ENCODE measurements at regions not wholly inside any gene's neighbourhood (a gene's known extent, or its start where the extent isn't known, plus 50 kb on each side); places are given as distances from the start of the nearest gene placed in this dataset.

DNA sequence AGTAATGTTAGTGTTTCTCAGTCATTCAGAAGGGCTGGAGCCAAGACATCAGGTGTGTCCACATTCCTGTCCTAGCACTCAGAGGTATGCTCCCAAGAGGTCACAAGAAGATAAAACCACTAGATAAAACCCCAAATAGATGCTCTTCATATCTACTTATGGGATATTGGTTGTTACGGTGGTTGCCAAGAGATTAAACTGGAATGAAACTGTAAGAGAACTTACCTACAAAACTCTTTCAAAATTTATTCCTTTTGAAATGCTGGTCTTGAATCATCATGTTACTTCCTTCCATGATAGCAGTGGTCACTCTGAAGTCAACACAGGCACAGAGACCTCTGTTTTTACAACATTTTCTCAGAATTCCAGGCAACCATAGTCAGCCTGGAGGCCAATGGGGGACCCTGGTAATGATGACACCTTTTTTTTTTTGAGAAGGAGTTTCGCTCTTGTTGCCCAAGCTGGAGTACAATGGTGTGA, 122.4 kb upstream of the WSCD1 start:
- Histone ChIP-seq H3K4me1 (ENCODE audit: insufficient read depth, low read length) (no peaks in the 10 kb centered on the region), H3K27me3 (ENCODE audit: insufficient read depth, low read length) (no peaks in the 10 kb centered on the region), H2BK120ac (ENCODE audit: low read depth, low read length, poor library complexity, severe bottlenecking) (no peak overlapping the region), H3K23ac (ENCODE audit: insufficient read length, low read depth, low read length) (no peak overlapping the region), H2BK15ac (ENCODE audit: low read depth, low read length) (no peak overlapping the region), H4K8ac (replicated peaks; ENCODE audit: insufficient read length, low read depth, low read length) (no peak overlapping the region), H2BK5ac (ENCODE audit: insufficient read length, low read length) (no peak overlapping the region), H3K27ac (ENCODE audit: insufficient read length, low read depth, low read length) (no peak overlapping the region), H3K79me2 (ENCODE audit: insufficient read depth, low read length) (no peaks in the 10 kb centered on the region), H3K23me2 (ENCODE audit: insufficient read length, low read depth, low read length, poor library complexity, severe bottlenecking) (no peaks in the 10 kb centered on the region), H2BK12ac (ENCODE audit: insufficient read length, low read depth, low read length) (no peak overlapping the region), H4K20me1 (ENCODE audit: control insufficient read depth, insufficient read depth, insufficient read length) (no peaks in the 10 kb centered on the region), H3T11ph (ENCODE audit: low read length) (no peak overlapping the region), H3K9me3 (ENCODE audit: control insufficient read depth, low read depth, low read length) (peaks cover 14% of the 10 kb centered on the region), H3K79me1 (ENCODE audit: insufficient read depth, low read depth, low read length, poor library complexity, severe bottlenecking) (no peaks in the 10 kb centered on the region), H3K9ac (ENCODE audit: extremely low read depth, insufficient read length, low read length) (no peak overlapping the region), H2AK5ac (ENCODE audit: insufficient read length, low read length) (no peak overlapping the region), H4K5ac (ENCODE audit: insufficient read length, low read depth, low read length) (no peak overlapping the region), H3K56ac (ENCODE audit: insufficient read length, low read depth, low read length) (no peak overlapping the region), H2BK20ac (ENCODE audit: low read depth, low read length, poor library complexity, severe bottlenecking) (no peak overlapping the region), H3K18ac (ENCODE audit: insufficient read length, low read depth, low read length) (no peak overlapping the region), H4K91ac (ENCODE audit: insufficient read length, low read depth, low read length) (no peak overlapping the region), H3K4me2 (ENCODE audit: insufficient read depth, insufficient read length, low read length) (no peak overlapping the region), H3K4ac (ENCODE audit: low read depth, low read length) (no peak overlapping the region), H2AFZ (ENCODE audit: low read length) (no peak overlapping the region), H3K14ac (ENCODE audit: insufficient read depth, low read length) (no peak overlapping the region)
- TF ChIP-seq, protein P1, sequence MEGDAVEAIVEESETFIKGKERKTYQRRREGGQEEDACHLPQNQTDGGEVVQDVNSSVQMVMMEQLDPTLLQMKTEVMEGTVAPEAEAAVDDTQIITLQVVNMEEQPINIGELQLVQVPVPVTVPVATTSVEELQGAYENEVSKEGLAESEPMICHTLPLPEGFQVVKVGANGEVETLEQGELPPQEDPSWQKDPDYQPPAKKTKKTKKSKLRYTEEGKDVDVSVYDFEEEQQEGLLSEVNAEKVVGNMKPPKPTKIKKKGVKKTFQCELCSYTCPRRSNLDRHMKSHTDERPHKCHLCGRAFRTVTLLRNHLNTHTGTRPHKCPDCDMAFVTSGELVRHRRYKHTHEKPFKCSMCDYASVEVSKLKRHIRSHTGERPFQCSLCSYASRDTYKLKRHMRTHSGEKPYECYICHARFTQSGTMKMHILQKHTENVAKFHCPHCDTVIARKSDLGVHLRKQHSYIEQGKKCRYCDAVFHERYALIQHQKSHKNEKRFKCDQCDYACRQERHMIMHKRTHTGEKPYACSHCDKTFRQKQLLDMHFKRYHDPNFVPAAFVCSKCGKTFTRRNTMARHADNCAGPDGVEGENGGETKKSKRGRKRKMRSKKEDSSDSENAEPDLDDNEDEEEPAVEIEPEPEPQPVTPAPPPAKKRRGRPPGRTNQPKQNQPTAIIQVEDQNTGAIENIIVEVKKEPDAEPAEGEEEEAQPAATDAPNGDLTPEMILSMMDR (conservative IDR thresholded peaks at IDR 0.05): no peak
- no peak for DNase-seq
- no peak overlapping the region for H3K4me3 Mint-ChIP-seq
- H3K36me3 Mint-ChIP-seq (ENCODE audit: insufficient read depth in 1 of 3, low read depth in 3 of 3): peaks cover 2 to 11% (median 9%) of the 10 kb centered on the region in 3 experiments
- peaks cover 3% of the 10 kb centered on the region for H3K27me3 Mint-ChIP-seq (ENCODE audit: low read depth)
- no peak overlapping the region for H3K27ac Mint-ChIP-seq
- peaks cover 1% of the 10 kb centered on the region in 2 experiments; a peak in 2 of 4 replicates for H3K4me1 Mint-ChIP-seq
- H3K9me3 Mint-ChIP-seq: peaks cover 10 to 13% of the 10 kb centered on the region in 2 experiments; a peak in 4 of 5 replicates
- WGBS (ENCODE audit: extremely low coverage, insufficient read length, low lambda C conversion rate): no CpG with 5 or more reads among the region's 2 CpGs
